GM18505 (cell line): ENCODE measurements at regions not wholly inside any gene's neighbourhood (a gene's known extent, or its start where the extent isn't known, plus 50 kb on each side); places are given as distances from the start of the nearest gene placed in this dataset.
"Not testable (repeated sequence)": the region's sequence is repeated elsewhere in the genome, so short reads cannot be mapped to it uniquely, and the experiment has no call there.

Experiments used
- ATAC-seq: cut with Tn5 transposase; IDR thresholded peaks from one replicate; pipeline ENCODE4 v1.9.1; 2021; ENCODE audit not compliant: unreplicated experiment
- POLR2A ChIP-seq: IDR thresholded peaks from 4 replicates; pipeline ENCODE4 v1.6.1; 2011; ENCODE audit warnings: borderline replicate concordance; ENCODE audit not compliant: insufficient read depth, insufficient read length; ENCODE audit errors: extremely low read depth

DNA sequence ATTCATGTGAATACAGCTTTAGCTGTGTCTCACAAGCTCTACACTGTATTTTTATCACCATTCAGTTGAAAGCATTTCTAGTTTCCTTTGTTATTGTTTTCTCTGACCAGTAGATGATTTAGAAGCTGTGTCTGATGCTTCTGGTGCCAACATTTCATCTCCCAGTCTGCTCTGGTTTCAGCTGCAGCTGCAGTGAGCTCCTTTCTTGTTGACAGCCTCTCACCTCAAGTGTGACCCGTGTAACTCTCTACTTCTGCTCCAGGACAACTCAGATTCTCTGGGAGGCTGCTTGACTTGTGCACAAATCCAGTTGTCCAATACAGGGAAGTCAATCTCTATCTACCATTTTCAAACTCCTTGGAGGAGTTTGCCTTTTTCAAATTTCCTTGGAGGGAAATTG, 504.8 kb downstream of the DIRAS2 start:
- ATAC-seq = no peak
- TF ChIP-seq POLR2A = no peak

DNA sequence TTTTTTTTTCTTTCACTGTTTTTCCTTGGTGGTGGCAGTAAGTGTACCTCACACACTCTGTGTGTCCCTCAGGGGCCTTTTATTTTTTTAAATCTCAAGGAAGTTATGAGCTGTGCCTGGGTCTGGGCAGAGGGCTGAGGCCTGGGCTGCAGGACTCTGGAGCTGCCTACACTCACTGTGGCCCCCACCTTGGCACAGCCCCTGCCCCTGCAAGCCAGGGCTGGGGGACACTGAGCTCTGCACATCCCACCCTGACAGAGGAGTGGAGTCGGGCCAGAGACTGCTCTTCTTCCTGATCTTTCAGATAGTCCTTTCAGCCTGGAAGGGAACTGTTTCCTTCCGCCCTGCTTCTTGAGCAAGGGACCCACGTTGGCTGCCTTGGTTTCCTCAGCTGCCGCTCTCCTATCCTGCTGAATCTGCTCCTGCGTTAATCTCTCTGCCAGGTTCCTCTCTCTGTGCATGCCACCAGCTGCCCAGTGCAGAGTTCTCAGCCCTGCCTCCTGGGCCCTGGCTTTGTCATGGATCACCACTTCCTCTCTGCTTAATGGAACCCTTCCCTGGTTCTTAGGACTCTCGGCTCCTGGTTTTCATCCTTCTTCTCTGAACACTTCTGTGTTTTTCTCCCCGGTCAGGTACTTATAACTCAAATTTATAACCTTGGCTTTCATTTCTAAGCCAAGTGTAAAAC, 502.3 kb downstream of the DIRAS2 start:
- ATAC-seq = no peak
- no peak for TF ChIP-seq POLR2A

DNA sequence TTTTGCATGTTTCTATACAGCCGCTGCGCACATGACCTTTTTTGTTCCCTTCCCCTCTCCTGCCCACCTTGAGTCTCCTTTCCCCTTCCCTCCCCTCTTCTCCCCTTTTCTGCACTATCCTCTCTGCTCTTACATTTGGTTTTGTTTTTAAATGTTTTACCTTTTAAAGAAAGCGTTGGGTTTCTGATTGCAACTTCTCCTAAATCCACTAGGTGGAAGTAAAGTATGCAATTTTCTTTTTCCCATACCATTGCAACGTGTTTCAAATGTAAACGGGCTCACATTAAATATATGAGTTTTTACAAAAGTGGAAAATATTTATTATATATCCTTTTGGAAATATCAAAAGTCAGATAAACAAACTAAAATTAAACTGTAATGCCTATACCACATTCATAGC, 500.9 kb downstream of the DIRAS2 start:
- no peak for TF ChIP-seq POLR2A
- no peak for ATAC-seq

DNA sequence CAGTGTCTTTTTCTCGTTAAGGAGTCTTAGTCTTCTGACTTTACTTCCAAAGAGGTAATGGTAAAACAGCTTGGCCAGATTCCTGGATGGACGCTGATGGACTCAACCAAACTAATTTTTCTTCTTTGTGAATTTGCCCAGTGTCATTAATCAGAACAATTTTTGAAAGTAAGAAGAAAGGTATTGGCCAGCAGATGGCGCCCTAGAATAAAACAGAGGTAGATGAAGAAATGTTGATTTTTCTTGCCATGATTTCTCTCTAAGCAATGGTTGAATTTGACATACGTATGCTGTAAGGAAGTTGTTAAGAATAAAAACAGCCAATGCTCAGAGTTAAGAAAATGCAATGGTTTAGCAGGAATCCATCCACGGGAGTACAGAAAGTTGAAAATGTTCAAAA, 500.0 kb downstream of the DIRAS2 start:
- TF ChIP-seq POLR2A = no peak
- no peak for ATAC-seq

DNA sequence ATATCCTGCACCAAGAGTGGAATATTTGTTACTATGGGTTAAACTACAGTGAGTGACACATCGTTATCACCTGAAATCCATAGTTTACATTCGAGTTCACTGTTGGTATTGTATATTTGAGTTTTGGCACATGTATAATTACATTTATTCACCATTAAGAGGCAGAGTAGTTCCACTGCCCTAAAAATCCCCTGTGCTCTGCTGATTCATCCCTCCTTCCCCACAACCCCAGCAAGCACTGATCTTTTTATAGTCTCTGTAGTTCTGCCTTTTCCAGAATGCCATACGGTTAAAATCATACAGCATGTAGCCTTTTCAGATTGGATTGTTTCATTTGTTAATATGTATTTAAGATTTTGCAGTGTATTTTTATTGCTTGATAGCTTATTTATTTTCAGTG, 495.2 kb downstream of the DIRAS2 start:
- no peak for ATAC-seq
- TF ChIP-seq POLR2A = no peak

DNA sequence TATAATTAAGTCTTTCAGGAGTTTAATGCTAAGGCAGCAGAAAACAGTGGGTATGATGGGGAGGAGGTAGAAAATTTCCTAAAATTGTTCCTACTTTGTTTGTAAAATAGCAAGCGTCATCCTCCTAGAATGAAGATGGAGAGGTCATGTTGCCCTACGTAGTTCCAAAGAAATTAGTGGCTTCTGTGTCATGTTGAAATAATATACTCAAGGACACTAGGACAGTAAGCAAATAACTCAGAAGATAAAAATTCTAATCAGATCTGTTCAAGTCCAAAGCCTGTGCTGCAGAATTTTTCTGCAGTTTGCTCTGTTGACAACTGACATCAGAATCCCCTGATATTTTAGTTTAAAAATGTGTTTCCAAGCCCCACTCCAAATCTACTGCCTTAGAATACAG, 486.3 kb downstream of the DIRAS2 start:
- no peak for ATAC-seq
- no peak for TF ChIP-seq POLR2A

DNA sequence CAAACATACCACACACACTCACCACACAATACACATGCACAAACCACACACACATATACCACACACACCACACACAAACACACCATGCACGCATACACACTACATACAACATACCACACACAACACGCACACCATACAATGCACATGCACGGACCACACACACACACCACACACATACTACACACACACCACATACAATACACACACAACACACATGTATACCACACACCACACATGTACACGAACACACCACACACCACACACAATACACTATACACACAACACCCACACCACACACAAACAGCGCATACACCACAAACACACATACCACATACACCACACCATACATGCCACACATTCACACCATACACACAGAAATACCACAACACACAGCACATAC, 480.3 kb downstream of the DIRAS2 start:
- ATAC-seq = no peak
- no peak for TF ChIP-seq POLR2A

DNA sequence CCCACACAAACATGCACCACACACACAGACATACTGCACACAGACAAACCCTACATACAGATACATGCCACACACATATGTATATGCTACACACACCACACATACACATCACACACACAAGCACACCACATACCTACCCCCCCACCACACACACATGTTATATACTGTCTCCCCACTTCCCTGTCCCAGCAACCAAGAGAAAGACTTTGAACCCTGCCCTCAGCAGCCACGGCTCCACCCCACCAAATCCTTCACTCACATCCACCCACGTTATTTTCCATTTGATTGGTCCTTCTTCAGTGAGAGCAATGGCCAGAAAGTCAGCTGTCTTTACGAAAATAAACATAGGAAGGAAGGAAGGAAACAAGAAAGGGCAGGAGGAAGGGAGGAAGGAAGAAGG, 479.8 kb downstream of the DIRAS2 start:
- no peak for ATAC-seq
- no peak for TF ChIP-seq POLR2A

DNA sequence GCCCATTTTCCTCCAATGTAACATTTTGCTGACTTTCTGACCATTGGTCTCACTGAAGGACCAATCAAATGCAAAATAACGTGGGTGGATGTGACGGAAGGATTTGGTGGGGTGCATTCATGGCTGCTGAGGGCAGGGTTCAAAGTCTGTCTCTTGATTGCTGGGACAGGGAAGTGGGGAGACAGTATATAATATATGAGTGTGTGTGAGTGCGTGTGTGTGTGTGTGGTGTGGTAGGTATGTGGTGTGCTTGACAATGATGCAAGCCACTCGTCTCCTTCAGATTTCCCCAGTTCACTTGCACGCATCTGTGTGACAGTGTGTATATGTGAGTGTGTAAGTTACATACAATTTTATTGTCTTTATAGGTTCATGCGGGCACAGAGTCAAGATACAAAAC, 477.3 kb downstream of the DIRAS2 start:
- ATAC-seq = no peak
- TF ChIP-seq POLR2A = no peak

DNA sequence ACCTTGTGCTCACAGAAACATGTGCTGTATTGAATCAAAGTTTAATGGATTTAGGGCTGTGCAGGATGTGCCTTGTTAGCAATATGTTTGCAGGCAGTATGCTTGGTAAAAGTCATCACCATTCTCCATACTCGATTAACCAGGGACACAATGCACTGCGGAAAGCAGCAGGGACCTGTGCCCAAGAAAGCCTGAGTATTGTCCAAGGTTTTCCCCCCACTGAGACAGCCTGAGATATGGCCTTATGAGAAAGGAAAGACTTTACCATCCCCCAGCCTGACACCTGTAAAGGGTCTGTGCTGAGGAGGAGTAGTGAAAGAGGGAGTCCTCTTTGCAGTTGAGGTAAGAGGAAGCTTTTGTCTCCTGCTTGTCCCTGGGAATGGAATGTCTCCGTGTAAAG, 476.2 kb downstream of the DIRAS2 start:
- ATAC-seq = not testable (repeated sequence)

DNA sequence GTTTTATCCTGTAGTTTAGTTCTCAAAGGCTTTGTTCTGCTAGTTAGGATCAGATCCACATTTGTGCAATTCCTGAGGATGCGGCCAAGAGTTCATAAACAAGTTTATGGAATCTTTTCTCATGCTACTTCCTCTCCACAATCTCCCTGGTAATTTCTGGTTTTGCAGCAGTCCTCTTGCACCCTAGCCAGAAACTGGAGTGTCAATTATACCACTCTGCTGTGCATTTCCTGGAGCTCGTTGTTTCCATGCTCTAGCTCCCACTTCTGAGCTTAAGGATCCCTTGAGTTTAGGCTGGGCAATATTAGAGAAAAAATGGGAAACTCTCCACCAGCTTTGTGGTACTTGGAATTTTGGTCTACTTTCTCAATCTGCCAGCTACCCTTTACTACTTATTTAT, 474.7 kb downstream of the DIRAS2 start:
- ATAC-seq = no peak
- no peak for TF ChIP-seq POLR2A

DNA sequence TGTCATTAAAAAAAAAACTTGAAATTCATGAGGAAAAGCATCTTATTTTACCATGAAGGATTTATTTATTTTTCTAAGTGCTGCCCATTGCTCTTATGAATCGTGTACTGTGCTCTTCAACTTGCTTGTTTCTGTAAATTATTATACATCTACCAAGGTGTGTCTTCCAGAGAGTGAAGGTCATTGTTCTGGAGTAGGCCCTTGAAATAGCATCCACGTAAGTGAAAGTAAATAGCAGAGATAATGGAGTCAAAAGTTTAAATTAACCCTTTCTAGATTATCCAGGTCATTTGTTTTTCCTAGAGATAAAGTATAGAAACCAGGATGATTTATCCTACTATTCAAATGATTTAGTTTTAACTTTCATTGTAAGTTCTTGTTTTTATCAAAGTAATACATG, 473.1 kb downstream of the DIRAS2 start:
- TF ChIP-seq POLR2A = no peak
- ATAC-seq = no peak

DNA sequence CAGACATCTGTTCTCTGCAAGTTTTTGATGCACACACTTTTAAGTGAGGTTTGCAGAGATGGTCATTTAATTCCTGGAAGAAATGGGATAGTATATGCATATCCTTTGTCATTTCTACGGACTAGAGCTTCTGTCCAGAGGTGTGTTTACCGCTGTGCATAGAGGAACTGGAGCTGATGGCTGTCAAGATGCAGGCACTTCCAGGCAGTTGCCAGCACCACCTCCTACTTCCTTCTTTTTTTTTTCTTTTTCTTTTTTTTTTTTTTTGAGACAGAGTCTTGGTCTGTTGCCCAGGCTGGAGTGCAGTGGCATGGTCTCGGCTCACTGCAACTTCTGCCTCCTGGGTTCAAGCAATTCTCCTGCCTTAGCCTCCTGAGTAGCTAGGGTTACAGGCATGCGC, 468.7 kb downstream of the DIRAS2 start:
- not testable (repeated sequence) for ATAC-seq

DNA sequence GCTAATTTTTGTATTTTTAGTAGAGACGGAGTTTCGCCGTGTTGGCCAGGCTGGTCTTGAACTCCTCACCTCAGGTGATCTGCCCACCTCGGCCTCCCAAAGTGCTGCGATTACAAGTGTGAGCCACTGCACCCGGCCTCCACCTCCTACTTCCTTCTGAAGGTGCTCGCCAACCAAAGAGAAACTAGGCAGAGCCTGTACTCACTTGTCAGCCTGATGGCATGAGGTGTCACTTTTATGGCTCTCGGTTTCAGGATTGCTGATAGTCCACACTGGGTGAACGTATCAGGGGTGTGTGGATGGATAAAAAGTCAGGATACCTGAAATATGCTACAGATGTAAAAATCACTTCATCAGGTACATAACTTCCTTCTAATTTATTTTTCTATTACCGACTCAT, 468.3 kb downstream of the DIRAS2 start:
- ATAC-seq = not testable (repeated sequence)

DNA sequence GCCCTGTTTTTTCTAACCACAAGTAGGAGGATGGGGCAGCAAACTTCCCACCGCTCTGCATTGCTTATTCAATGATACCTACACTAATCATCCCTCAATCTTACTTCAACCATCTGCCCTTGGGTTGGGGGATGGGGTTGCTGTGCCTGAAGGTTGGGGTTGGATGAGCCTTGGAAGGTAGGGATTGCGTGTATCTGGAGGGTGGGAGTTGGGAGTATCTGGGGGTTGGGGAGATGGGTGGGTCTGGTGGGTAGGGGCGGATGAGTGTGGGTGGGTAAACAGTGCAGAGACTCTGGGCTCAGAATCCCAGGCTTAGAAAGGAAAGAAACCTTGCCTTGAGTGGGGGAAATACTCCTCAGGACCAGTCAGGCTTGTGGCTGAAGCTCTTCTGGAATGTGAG, 467.4 kb downstream of the DIRAS2 start:
- ATAC-seq = no peak
- no peak for TF ChIP-seq POLR2A
